ENCODE measurements at regions not wholly inside any gene's neighbourhood (a gene's known extent, or its start where the extent isn't known, plus 50 kb on each side); places are given as distances from the start of the nearest gene placed in this dataset.
"Not testable (repeated sequence)": the region's sequence is repeated elsewhere in the genome, so short reads cannot be mapped to it uniquely, and the experiment has no call there.

DNA sequence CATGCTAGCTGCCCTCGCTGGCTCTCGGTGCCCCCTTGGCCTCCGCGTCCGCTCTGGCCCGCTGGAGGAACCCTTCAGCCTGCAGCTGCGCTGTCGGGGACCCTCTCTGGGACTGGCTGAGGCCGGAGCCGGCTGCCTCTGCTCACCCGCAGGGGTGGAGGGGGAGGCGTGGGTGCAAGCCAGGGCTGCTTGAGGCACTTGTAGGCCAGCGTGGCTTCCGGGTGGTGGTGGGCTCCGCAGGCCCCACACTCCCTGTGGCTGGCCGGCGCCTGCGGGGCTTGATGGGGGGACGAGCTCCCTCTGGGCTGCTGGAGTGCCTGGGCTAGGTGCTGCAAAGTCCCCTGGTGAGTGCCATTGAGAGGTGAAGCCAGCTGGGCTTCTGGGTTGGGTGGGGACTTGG, 429.6 kb downstream of the LRRC70 start:
- TF ChIP-seq, protein P1, sequence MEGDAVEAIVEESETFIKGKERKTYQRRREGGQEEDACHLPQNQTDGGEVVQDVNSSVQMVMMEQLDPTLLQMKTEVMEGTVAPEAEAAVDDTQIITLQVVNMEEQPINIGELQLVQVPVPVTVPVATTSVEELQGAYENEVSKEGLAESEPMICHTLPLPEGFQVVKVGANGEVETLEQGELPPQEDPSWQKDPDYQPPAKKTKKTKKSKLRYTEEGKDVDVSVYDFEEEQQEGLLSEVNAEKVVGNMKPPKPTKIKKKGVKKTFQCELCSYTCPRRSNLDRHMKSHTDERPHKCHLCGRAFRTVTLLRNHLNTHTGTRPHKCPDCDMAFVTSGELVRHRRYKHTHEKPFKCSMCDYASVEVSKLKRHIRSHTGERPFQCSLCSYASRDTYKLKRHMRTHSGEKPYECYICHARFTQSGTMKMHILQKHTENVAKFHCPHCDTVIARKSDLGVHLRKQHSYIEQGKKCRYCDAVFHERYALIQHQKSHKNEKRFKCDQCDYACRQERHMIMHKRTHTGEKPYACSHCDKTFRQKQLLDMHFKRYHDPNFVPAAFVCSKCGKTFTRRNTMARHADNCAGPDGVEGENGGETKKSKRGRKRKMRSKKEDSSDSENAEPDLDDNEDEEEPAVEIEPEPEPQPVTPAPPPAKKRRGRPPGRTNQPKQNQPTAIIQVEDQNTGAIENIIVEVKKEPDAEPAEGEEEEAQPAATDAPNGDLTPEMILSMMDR (IDR thresholded peaks at IDR 0.05; ENCODE audit: borderline replicate concordance, control extremely low read depth, extremely low read depth, insufficient read depth, missing control alignments), result no peak
- DNase-seq (ENCODE audit: low spot score), result no peak
- in situ Hi-C loops (cut with MboI; ENCODE audit: low sequenced_read_pairs, unreplicated experiment), result no loop called here

DNA sequence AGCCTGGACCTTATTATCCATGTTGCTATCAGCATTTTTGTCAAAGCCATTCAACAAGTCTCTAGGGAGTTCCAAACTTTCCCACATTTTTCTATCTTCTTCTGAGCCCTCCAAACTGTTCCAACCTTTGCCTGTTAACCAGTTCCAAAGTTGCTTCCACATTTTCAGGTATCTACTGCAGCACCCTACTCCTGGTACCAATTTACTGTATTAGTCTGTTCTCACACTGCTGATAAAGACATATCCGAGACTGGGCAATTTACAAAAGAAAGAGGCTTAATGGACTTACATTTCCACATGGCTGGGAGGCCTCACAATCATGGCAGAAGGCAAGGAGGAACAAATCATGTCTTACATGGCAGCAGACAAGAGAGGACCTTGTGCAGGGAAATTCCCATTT, 416.2 kb downstream of the LRRC70 start:
- in situ Hi-C loops (cut with MboI; ENCODE audit: low sequenced_read_pairs, unreplicated experiment); DNase-seq (ENCODE audit: low spot score): not testable (repeated sequence)

DNA sequence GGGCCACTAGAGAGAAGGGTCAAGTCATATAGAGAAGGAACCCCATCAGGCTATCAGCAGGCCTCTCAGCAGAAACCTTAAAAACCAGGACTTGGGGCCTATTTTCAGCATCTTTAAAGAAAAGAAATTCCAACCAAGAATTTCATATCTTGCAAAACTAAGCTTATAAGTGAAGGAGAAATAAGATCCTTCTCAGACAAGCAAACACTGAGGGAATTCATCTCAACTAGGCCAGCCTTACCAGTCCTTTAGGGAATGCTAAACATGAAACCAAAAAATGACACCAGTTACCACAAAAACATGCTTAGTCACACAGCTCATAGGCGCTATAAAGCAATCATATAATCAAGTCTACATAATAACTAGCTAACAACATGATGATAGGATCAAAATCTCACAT, 407.1 kb downstream of the LRRC70 start:
- in situ Hi-C loops (cut with MboI; ENCODE audit: low sequenced_read_pairs, unreplicated experiment), result no loop called here
- TF ChIP-seq, protein P1 (IDR thresholded peaks at IDR 0.05; ENCODE audit: borderline replicate concordance, control extremely low read depth, extremely low read depth, insufficient read depth, missing control alignments), result no peak
- DNase-seq (ENCODE audit: low spot score), result no peak

DNA sequence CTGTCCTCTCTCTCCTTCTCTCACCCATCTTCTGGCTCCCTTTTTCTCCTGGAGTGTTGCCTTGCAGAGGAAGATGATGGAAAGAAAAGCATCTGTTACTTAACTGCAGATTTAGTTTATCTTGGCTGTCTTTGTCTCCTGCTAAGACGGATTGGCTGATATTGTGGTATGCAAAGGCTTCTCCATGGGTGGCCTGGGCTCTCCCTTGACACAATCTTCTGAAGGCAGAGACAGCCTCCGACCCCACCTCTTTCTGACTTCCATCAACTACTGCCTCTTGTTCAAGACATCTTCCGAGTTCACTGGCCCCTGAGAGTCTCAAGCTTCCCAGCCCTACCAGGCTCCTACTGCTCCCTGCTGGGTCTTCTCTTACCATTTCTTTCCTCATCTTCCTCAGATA, 403.7 kb downstream of the LRRC70 start:
- in situ Hi-C loops (cut with MboI; ENCODE audit: low sequenced_read_pairs, unreplicated experiment), result no loop called here
- TF ChIP-seq, protein P1 (IDR thresholded peaks at IDR 0.05; ENCODE audit: borderline replicate concordance, control extremely low read depth, extremely low read depth, insufficient read depth, missing control alignments), result no peak

DNA sequence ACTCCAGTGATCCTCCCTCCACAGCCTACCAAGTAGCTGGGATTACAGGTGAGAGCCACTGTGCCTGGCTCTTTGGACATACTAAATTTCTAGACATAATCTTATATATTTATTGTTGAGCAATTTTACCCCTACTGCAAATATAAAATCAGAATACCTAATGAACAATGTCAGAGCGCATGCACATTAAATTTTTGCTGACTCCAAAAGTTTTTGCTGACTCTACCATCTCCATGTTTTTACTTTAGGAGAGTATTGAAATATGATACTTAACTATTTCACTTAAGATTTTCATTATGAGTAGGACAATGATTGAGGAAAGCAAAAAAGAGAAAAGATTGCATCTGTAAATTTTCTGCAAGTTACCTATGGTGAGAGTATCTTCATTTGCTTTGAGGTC, 402.3 kb downstream of the LRRC70 start:
- TF ChIP-seq, protein P1 (IDR thresholded peaks at IDR 0.05; ENCODE audit: borderline replicate concordance, control extremely low read depth, extremely low read depth, insufficient read depth, missing control alignments), result no peak
- no peak for DNase-seq (ENCODE audit: low spot score)
- in situ Hi-C loops (cut with MboI; ENCODE audit: low sequenced_read_pairs, unreplicated experiment), result no loop called here

More for the DNA sequence above, 403.7 kb downstream of the LRRC70 start:
- no peak for DNase-seq (ENCODE audit: low spot score)

DNA sequence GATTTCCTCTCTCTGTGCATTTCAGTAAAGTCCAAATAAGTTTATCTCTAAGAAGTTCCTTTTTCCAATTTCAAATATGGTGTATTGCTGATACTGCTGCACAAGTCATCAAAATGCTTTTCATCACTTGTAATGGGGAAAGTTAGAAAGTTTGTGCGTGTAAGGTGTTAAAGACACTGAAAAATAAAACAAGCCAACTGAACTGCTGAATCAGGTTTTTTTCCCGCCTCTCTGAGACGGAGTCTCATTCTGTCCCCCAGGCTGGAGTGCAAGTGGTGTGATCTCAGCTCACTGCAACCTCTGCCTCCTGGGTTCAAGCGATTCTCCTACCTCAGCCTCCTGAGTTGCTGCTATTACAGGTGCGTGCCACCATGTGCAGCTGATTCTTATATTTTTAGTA, 400.9 kb downstream of the LRRC70 start:
- TF ChIP-seq, protein P1 (IDR thresholded peaks at IDR 0.05; ENCODE audit: borderline replicate concordance, control extremely low read depth, extremely low read depth, insufficient read depth, missing control alignments), result no peak
- DNase-seq (ENCODE audit: low spot score), result no peak
- in situ Hi-C loops (cut with MboI; ENCODE audit: low sequenced_read_pairs, unreplicated experiment), result no loop called here

DNA sequence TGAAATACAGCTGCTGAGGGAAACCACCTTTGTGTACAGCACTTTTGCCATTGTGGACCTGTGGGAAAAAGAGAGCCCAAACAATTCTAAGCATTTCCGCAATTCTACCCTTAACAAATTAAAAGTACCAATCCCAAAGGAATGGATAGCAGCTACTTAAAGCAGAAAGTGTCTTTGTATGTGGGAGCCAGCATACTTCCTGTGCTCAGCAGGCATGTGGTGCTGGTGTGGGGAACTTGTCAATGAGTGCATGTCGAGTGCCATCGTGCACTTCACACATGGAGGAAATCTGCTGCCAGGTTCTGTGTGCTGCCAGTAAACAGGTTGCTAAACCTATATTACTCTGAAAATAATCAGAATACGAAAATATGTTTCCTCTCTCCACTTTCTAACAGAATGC, 399.0 kb downstream of the LRRC70 start:
- TF ChIP-seq, protein P1 (IDR thresholded peaks at IDR 0.05; ENCODE audit: borderline replicate concordance, control extremely low read depth, extremely low read depth, insufficient read depth, missing control alignments), result no peak
- no peak for DNase-seq (ENCODE audit: low spot score)
- in situ Hi-C loops (cut with MboI; ENCODE audit: low sequenced_read_pairs, unreplicated experiment), result no loop called here
